Activated CD4-positive, alpha-beta memory T cell treated with anti-CD3 and anti-CD28 coated beads, Interleukin-2, amount 10 ng/mL, durations not matched to agents 7 days and 5 days (primary cell): ENCODE measurements at regions not wholly inside any gene's neighbourhood (a gene's known extent, or its start where the extent isn't known, plus 50 kb on each side); places are given as distances from the start of the nearest gene placed in this dataset.

Source experiments
- CTCF ChIA-PET: fragments of 350-600 bp; sonication (Branson Sonifier 250); formaldehyde crosslinking; loops from one replicate; lab custom pipeline; 2021; ENCODE audit warnings: antibody characterized with exemption, inconsistent platforms; lab: Charles Lee
- POLR2A ChIA-PET: fragments of 350-600 bp; sonication (Branson Sonifier 250); formaldehyde crosslinking; loops from one replicate; lab custom pipeline; 2021; ENCODE audit warnings: antibody characterized with exemption; lab: Charles Lee
- DNase-seq: peaks from one replicate; pipeline ENCODE4 v3.0.0-alpha.2; 2020
- H3K27ac Mint-ChIP-seq: one replicate; pipeline ENCODE4 v1.8.0; 2021; ENCODE audit warnings: mild to moderate bottlenecking, mixed read lengths
- H3K27me3 Mint-ChIP-seq: one replicate; pipeline ENCODE4 v1.8.0; 2021; ENCODE audit warnings: mixed read lengths
- H3K36me3 Mint-ChIP-seq: one replicate; pipeline ENCODE4 v1.8.0; 2021; ENCODE audit warnings: low read depth, mixed read lengths
- H3K4me1 Mint-ChIP-seq: one replicate; pipeline ENCODE4 v1.8.0; 2021; ENCODE audit warnings: mixed read lengths
- H3K4me3 Mint-ChIP-seq: one replicate; pipeline ENCODE4 v1.8.0; 2021; ENCODE audit warnings: mild to moderate bottlenecking, mixed read lengths
- H3K9me3 Mint-ChIP-seq: one replicate; pipeline ENCODE4 v1.8.0; 2021; ENCODE audit warnings: mixed read lengths

GRCh38 chr11:45569776-45570175 lies 95.6 kb downstream of the CHST1 start:
- POLR2A ChIA-PET, result no interaction called here
- DNase-seq, result no peak
- CTCF ChIA-PET, result no interaction called here
- Mint-ChIP-seq H3K27me3 (peaks cover 3% of the 10 kb centered on the region), H3K27ac (no peak overlapping the region), H3K36me3 (no peaks in the 10 kb centered on the region), H3K9me3 (no peaks in the 10 kb centered on the region), H3K4me1 (no peaks in the 10 kb centered on the region), H3K4me3 (no peak overlapping the region)

GRCh38 chr11:45568049-45568448 lies 97.4 kb downstream of the CHST1 start:
- Mint-ChIP-seq H3K4me1 (no peaks in the 10 kb centered on the region), H3K36me3 (no peaks in the 10 kb centered on the region), H3K27ac (no peak overlapping the region), H3K27me3 (no peaks in the 10 kb centered on the region), H3K4me3 (no peak overlapping the region), H3K9me3 (no peaks in the 10 kb centered on the region)
- CTCF ChIA-PET, result interaction anchor here (1.0 kb wide), 1 partner anchor 204 kb away, joined by 3 read pairs; no protein-coding TSS in a partner anchor
- DNase-seq, result no peak
- POLR2A ChIA-PET, result no interaction called here

GRCh38 chr11:45565446-45565988 lies 99.9 kb downstream of the CHST1 start:
- ChIA-PET CTCF (no interaction called here), POLR2A (no interaction called here)
- H3K9me3 Mint-ChIP-seq, result no peaks in the 10 kb centered on the region
- H3K4me3 Mint-ChIP-seq, result no peak overlapping the region
- DNase-seq, result no peak
- no peak overlapping the region for H3K27ac Mint-ChIP-seq
- H3K27me3 Mint-ChIP-seq, result no peaks in the 10 kb centered on the region
- H3K36me3 Mint-ChIP-seq, result no peaks in the 10 kb centered on the region
- H3K4me1 Mint-ChIP-seq, result no peaks in the 10 kb centered on the region

GRCh38 chr11:45563810-45564209 lies 101.6 kb downstream of the CHST1 start:
- DNase-seq, result no peak
- H3K36me3 Mint-ChIP-seq, result no peaks in the 10 kb centered on the region
- H3K27ac Mint-ChIP-seq, result no peak overlapping the region
- no peak overlapping the region for H3K4me3 Mint-ChIP-seq
- POLR2A ChIA-PET, result no interaction called here
- no peaks in the 10 kb centered on the region for H3K27me3 Mint-ChIP-seq
- H3K4me1 Mint-ChIP-seq, result no peaks in the 10 kb centered on the region
- no peaks in the 10 kb centered on the region for H3K9me3 Mint-ChIP-seq
- CTCF ChIA-PET, result no interaction called here

GRCh38 chr11:45563171-45563570 lies 102.3 kb downstream of the CHST1 start:
- Mint-ChIP-seq H3K4me1 (no peaks in the 10 kb centered on the region), H3K9me3 (no peaks in the 10 kb centered on the region), H3K27ac (no peak overlapping the region), H3K4me3 (no peak overlapping the region), H3K36me3 (no peaks in the 10 kb centered on the region), H3K27me3 (no peaks in the 10 kb centered on the region)
- ChIA-PET CTCF (no interaction called here), POLR2A (no interaction called here)
- DNase-seq, result no peak

- Mint-ChIP-seq H3K4me3 (no peak overlapping the region), H3K36me3 (no peaks in the 10 kb centered on the region), H3K27me3 (no peaks in the 10 kb centered on the region), H3K9me3 (no peaks in the 10 kb centered on the region), H3K4me1 (no peaks in the 10 kb centered on the region), H3K27ac (no peak overlapping the region)
- ChIA-PET POLR2A (no interaction called here), CTCF (no interaction called here)
- DNase-seq, result no peak
These were observed 104.5 kb downstream of the CHST1 start for GRCh38 chr11:45560913-45561281.

- Mint-ChIP-seq H3K4me1 (no peaks in the 10 kb centered on the region), H3K4me3 (no peak overlapping the region), H3K27ac (no peak overlapping the region), H3K36me3 (no peaks in the 10 kb centered on the region), H3K27me3 (no peaks in the 10 kb centered on the region), H3K9me3 (no peaks in the 10 kb centered on the region)
- ChIA-PET CTCF (no interaction called here), POLR2A (no interaction called here)
- no peak for DNase-seq
These were observed 105.1 kb downstream of the CHST1 start for GRCh38 chr11:45560155-45560912.

GRCh38 chr11:45556851-45557707 lies 108.3 kb downstream of the CHST1 start:
- no peaks in the 10 kb centered on the region for H3K36me3 Mint-ChIP-seq
- ChIA-PET CTCF (no interaction called here), POLR2A (no interaction called here)
- H3K27me3 Mint-ChIP-seq, result no peaks in the 10 kb centered on the region
- no peak overlapping the region for H3K4me3 Mint-ChIP-seq
- DNase-seq, result no peak
- no peaks in the 10 kb centered on the region for H3K4me1 Mint-ChIP-seq
- no peaks in the 10 kb centered on the region for H3K9me3 Mint-ChIP-seq
- H3K27ac Mint-ChIP-seq, result no peak overlapping the region

- Mint-ChIP-seq H3K27me3 (no peaks in the 10 kb centered on the region), H3K4me3 (no peak overlapping the region), H3K9me3 (no peaks in the 10 kb centered on the region), H3K36me3 (no peaks in the 10 kb centered on the region), H3K4me1 (no peaks in the 10 kb centered on the region), H3K27ac (no peak overlapping the region)
- POLR2A ChIA-PET, result no interaction called here
- CTCF ChIA-PET, result no interaction called here
- DNase-seq, result no peak
These were observed 111.0 kb downstream of the CHST1 start for GRCh38 chr11:45554230-45554967.

GRCh38 chr11:45553383-45553936 lies 112.0 kb downstream of the CHST1 start:
- Mint-ChIP-seq H3K4me1 (no peaks in the 10 kb centered on the region), H3K36me3 (no peaks in the 10 kb centered on the region)

GRCh38 chr11:45551191-45551713 lies 114.2 kb downstream of the CHST1 start:
- Mint-ChIP-seq H3K27ac (no peak overlapping the region), H3K4me1 (no peaks in the 10 kb centered on the region), H3K9me3 (no peaks in the 10 kb centered on the region), H3K27me3 (no peaks in the 10 kb centered on the region), H3K36me3 (no peaks in the 10 kb centered on the region), H3K4me3 (no peak overlapping the region)
- no peak for DNase-seq
- CTCF ChIA-PET, result no interaction called here
- POLR2A ChIA-PET, result no interaction called here

More at GRCh38 chr11:45553383-45553936, 112.0 kb downstream of the CHST1 start:
- ChIA-PET CTCF (no interaction called here), POLR2A (no interaction called here)
- Mint-ChIP-seq H3K27me3 (no peaks in the 10 kb centered on the region), H3K27ac (no peak overlapping the region), H3K4me3 (no peak overlapping the region), H3K9me3 (no peaks in the 10 kb centered on the region)
- no peak for DNase-seq

GRCh38 chr11:45549257-45549656 lies 116.2 kb downstream of the CHST1 start:
- Mint-ChIP-seq H3K27ac (no peak overlapping the region), H3K4me1 (no peaks in the 10 kb centered on the region), H3K36me3 (no peaks in the 10 kb centered on the region), H3K4me3 (no peak overlapping the region), H3K9me3 (no peaks in the 10 kb centered on the region), H3K27me3 (no peaks in the 10 kb centered on the region)
- ChIA-PET CTCF (no interaction called here), POLR2A (no interaction called here)
- no peak for DNase-seq
